ENCODE measurements at regions not wholly inside any gene's neighbourhood (a gene's known extent, or its start where the extent isn't known, plus 50 kb on each side); places are given as distances from the start of the nearest gene placed in this dataset.

DNA sequence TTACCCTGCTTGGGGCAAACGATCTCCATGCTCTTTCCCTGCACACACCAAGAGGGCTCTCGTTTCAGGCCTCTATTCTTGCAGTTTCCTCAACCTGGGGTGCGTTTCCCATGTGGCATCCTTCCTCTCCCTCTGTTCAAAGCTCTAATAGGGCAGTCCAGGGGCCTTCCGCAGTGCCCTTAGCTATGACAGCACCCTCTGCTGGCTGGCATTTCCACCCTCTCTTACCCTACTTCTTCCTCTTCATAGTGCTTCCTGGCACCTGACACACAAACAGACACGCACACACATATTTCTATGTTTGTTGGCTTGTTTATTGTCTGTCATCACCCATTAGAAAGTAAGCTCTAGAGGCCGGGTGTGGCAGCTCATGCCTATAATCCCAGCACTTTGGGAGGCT, 294.0 kb downstream of the CLIC5 start:
- TF ChIP-seq SIN3A (IDR thresholded peaks at IDR 0.05; ENCODE audit: borderline replicate concordance, insufficient read depth, low read length) (no peak), TAF1 (IDR thresholded peaks at IDR 0.05; ENCODE audit: borderline replicate concordance, insufficient read depth, low read length) (no peak), POLR2AphosphoS5 (IDR thresholded peaks at IDR 0.05; ENCODE audit: low read depth, low read length) (no peak), REST (IDR thresholded peaks at IDR 0.05; ENCODE audit: insufficient read depth in 1 of 2, low read depth in 2 of 2, low read length in 2 of 2) (no peak)
